ENCODE measurements at regions not wholly inside any gene's neighbourhood (a gene's known extent, or its start where the extent isn't known, plus 50 kb on each side); places are given as distances from the start of the nearest gene placed in this dataset.

DNA sequence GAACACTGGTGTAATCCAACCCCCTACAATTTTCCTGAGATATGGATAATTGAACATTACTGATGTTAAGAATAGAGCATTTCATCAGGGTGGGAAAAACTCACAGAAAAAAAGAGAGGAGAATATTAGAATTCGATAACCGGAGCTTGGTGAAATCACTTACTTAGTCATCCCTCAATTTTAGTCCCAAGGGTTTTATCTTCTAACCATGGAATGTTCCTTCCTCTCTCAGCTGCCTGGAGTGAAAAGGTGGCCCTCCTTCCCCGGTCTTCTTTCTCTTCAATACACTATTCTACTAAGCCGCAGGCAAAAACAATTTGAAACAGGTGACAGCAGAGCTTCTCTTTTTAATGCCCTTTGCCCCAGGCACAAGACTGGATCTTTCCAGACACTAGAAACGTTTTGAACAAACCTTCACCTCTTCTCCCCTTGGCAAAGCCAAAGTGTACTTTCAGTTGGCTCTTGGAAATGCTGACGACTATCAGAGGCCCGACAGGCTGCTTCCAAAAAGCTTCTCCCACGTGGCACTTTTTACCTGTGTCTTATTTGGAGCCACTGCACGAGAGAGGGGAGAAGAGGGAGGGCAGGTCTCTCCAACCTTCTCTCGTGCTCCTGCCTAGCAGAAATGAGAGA is 543.9 kb downstream of the TLE1 start:
- Histone ChIP-seq H3K4ac (ENCODE audit: low read depth, low read length) (no peak overlapping the region), H2AFZ (ENCODE audit: low read length) (no peak overlapping the region), H3K56ac (ENCODE audit: insufficient read length, low read depth, low read length) (no peak overlapping the region), H3K79me2 (ENCODE audit: insufficient read depth, low read length) (no peaks in the 10 kb centered on the region), H3K18ac (ENCODE audit: insufficient read length, low read depth, low read length) (no peak overlapping the region), H3K4me2 (ENCODE audit: insufficient read depth, insufficient read length, low read length) (no peak overlapping the region), H2BK5ac (ENCODE audit: insufficient read length, low read length) (no peak overlapping the region), H4K20me1 (ENCODE audit: control insufficient read depth, insufficient read depth, insufficient read length) (no peaks in the 10 kb centered on the region), H2BK20ac (ENCODE audit: low read depth, low read length, poor library complexity, severe bottlenecking) (no peak overlapping the region), H3K27ac (ENCODE audit: insufficient read length, low read depth, low read length) (no peak overlapping the region), H2AK5ac (ENCODE audit: insufficient read length, low read length) (no peak overlapping the region), H3K23ac (ENCODE audit: insufficient read length, low read depth, low read length) (no peak overlapping the region), H3K23me2 (ENCODE audit: insufficient read length, low read depth, low read length, poor library complexity, severe bottlenecking) (no peaks in the 10 kb centered on the region), H2BK120ac (ENCODE audit: low read depth, low read length, poor library complexity, severe bottlenecking) (no peak overlapping the region), H3K4me1 (ENCODE audit: insufficient read depth, low read length) (no peaks in the 10 kb centered on the region), H3T11ph (ENCODE audit: low read length) (no peak overlapping the region), H4K5ac (ENCODE audit: insufficient read length, low read depth, low read length) (no peak overlapping the region), H2BK12ac (ENCODE audit: insufficient read length, low read depth, low read length) (no peak overlapping the region), H3K79me1 (ENCODE audit: insufficient read depth, low read depth, low read length, poor library complexity, severe bottlenecking) (no peaks in the 10 kb centered on the region), H3K9ac (ENCODE audit: extremely low read depth, insufficient read length, low read length) (no peak overlapping the region), H4K91ac (ENCODE audit: insufficient read length, low read depth, low read length) (no peak overlapping the region), H4K8ac (replicated peaks; ENCODE audit: insufficient read length, low read depth, low read length) (no peak overlapping the region), H3K14ac (ENCODE audit: insufficient read depth, low read length) (no peak overlapping the region), H3K9me3 (ENCODE audit: control insufficient read depth, low read depth, low read length) (no peaks in the 10 kb centered on the region), H3K27me3 (ENCODE audit: insufficient read depth, low read length) (no peaks in the 10 kb centered on the region), H2BK15ac (ENCODE audit: low read depth, low read length) (no peak overlapping the region)
- H3K4me1 Mint-ChIP-seq, result peaks cover 7 to 12% of the 10 kb centered on the region in 2 experiments
- no peaks in the 10 kb centered on the region for H3K36me3 Mint-ChIP-seq (ENCODE audit: insufficient read depth in 1 of 3, low read depth in 3 of 3)
- no peaks in the 10 kb centered on the region for H3K27me3 Mint-ChIP-seq (ENCODE audit: low read depth)
- H3K4me3 Mint-ChIP-seq, result no peak overlapping the region
- H3K27ac Mint-ChIP-seq, result peak overlapping the region in 1 of 3 experiments; percentile 30; a peak in 1 of 7 replicates
- H3K9me3 Mint-ChIP-seq, result peaks cover 0 to 3% of the 10 kb centered on the region in 2 experiments; a peak in 3 of 5 replicates
- DNase-seq, result no peak
- no CpG with 5 or more reads among the region's 10 CpGs for WGBS (ENCODE audit: extremely low coverage, insufficient read length, low lambda C conversion rate)
- TF ChIP-seq, protein P1, sequence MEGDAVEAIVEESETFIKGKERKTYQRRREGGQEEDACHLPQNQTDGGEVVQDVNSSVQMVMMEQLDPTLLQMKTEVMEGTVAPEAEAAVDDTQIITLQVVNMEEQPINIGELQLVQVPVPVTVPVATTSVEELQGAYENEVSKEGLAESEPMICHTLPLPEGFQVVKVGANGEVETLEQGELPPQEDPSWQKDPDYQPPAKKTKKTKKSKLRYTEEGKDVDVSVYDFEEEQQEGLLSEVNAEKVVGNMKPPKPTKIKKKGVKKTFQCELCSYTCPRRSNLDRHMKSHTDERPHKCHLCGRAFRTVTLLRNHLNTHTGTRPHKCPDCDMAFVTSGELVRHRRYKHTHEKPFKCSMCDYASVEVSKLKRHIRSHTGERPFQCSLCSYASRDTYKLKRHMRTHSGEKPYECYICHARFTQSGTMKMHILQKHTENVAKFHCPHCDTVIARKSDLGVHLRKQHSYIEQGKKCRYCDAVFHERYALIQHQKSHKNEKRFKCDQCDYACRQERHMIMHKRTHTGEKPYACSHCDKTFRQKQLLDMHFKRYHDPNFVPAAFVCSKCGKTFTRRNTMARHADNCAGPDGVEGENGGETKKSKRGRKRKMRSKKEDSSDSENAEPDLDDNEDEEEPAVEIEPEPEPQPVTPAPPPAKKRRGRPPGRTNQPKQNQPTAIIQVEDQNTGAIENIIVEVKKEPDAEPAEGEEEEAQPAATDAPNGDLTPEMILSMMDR (conservative IDR thresholded peaks at IDR 0.05), result no peak

Data from H9 (cell line).